IMR-90 (cell line): ENCODE measurements at regions not wholly inside any gene's neighbourhood (a gene's known extent, or its start where the extent isn't known, plus 50 kb on each side); places are given as distances from the start of the nearest gene placed in this dataset.

Experiments used
- ATAC-seq: fragments of 200-7000 bp; cut with Tn5 transposase; 2 replicates; pipeline ENCODE4 v1.9.1; 2020; ENCODE audit warnings: low read depth, mild to moderate bottlenecking, moderate library complexity
- BruUV-seq: library from RNA; stranded (reverse); fragments of 400-500 nt; replicated peaks from 2 replicates; lab custom pipeline; 2021; lab: Mats Ljungman, UMichigan
- CTCF ChIA-PET: fragments of 300-600 bp; formaldehyde crosslinking; extraction: SDS; loops from one replicate; lab custom pipeline; 2021; ENCODE audit warnings: antibody characterized with exemption; lab: Yijun Ruan, JAX
- POLR2A ChIA-PET: fragments of 300-600 bp; sonication (Branson Sonifier 250); formaldehyde crosslinking; loops from one replicate; lab custom pipeline; 2022; ENCODE audit warnings: antibody characterized with exemption; ENCODE audit not compliant: unreplicated experiment; lab: Charles Lee
- DNase-seq: peaks from one replicate; pipeline ENCODE4 v3.0.0; 2013
- H2AFZ ChIP-seq: replicated peaks from 2 replicates; pipeline ENCODE3; 2013; ENCODE audit warnings: low read length, mild to moderate bottlenecking; ENCODE audit not compliant: poor library complexity
- H2AK5ac ChIP-seq: 2 replicates; pipeline ENCODE4 v1.6.1; 2013; ENCODE audit warnings: low read depth, low read length, inconsistent platforms
- H2AK9ac ChIP-seq: replicated peaks from 2 replicates; pipeline ENCODE3; 2013; ENCODE audit warnings: mild to moderate bottlenecking, low read depth, low read length, moderate library complexity; ENCODE audit not compliant: poor library complexity
- H2BK120ac ChIP-seq: 2 replicates; pipeline ENCODE4 v1.6.1; 2013; ENCODE audit warnings: low read depth, low read length, inconsistent platforms
- H2BK15ac ChIP-seq: 3 replicates; pipeline ENCODE4 v1.6.1; 2013; ENCODE audit warnings: low read depth, low read length, inconsistent platforms
- H2BK20ac ChIP-seq: 2 replicates; pipeline ENCODE4 v1.6.1; 2013; ENCODE audit warnings: low read depth, mild to moderate bottlenecking, inconsistent platforms, low read length, moderate library complexity
- H2BK5ac ChIP-seq: 2 replicates; pipeline ENCODE4 v1.6.1; 2013; ENCODE audit warnings: mild to moderate bottlenecking, low read depth, low read length, inconsistent platforms; ENCODE audit not compliant: poor library complexity, severe bottlenecking
- H3K14ac ChIP-seq: replicated peaks from 2 replicates; pipeline ENCODE4 v1.6.1; 2013; ENCODE audit warnings: low read depth, low read length, inconsistent platforms
- H3K18ac ChIP-seq: 2 replicates; pipeline ENCODE4 v1.6.1; 2013; ENCODE audit warnings: low read depth, low read length, control low read depth
- H3K23ac ChIP-seq: 2 replicates; pipeline ENCODE4 v1.6.1; 2013; ENCODE audit warnings: low read depth, low read length, inconsistent platforms
- H3K27ac ChIP-seq: 2 replicates; pipeline ENCODE4 v1.5.1; 2013; ENCODE audit warnings: mild to moderate bottlenecking, control low read depth, low read length; ENCODE audit not compliant: insufficient read depth
- H3K27me3 ChIP-seq: 2 replicates; pipeline ENCODE4 v1.6.1; 2013; ENCODE audit warnings: low read length; ENCODE audit not compliant: control insufficient read depth, insufficient read depth
- H3K36me3 ChIP-seq: 2 replicates; pipeline ENCODE4 v1.6.1; 2013; ENCODE audit warnings: low read length, mixed read lengths; ENCODE audit not compliant: control insufficient read depth, insufficient read depth
- H3K4ac ChIP-seq: 2 replicates; pipeline ENCODE4 v1.6.1; 2013; ENCODE audit warnings: low read depth, low read length, inconsistent platforms
- H3K4me1 ChIP-seq: 2 replicates; pipeline ENCODE4 v1.6.1; 2013; ENCODE audit warnings: low read length, mixed read lengths; ENCODE audit not compliant: control insufficient read depth, insufficient read depth
- H3K4me2 ChIP-seq: 2 replicates; pipeline ENCODE4 v1.6.1; 2013; ENCODE audit warnings: low read depth, mild to moderate bottlenecking, control low read depth, low read length, moderate library complexity
- H3K4me3 ChIP-seq: 2 replicates; pipeline ENCODE4 v1.5.1; 2013; ENCODE audit warnings: low read depth, mild to moderate bottlenecking, control low read depth, low read length, moderate library complexity; ENCODE audit not compliant: insufficient read depth
- H3K56ac ChIP-seq: 2 replicates; pipeline ENCODE4 v1.6.1; 2013; ENCODE audit warnings: low read length, inconsistent platforms; ENCODE audit not compliant: insufficient read depth; ENCODE audit errors: extremely low read depth
- H3K79me1 ChIP-seq, 2 experiments: 2 replicates each; pipeline ENCODE4 v1.6.1; 2013; ENCODE audit warnings: low read length in 2 of 2, inconsistent platforms in 1 of 2, low read depth in 1 of 2
- H3K9ac ChIP-seq: 2 replicates; pipeline ENCODE4 v1.6.1; 2013; ENCODE audit warnings: low read depth, low read length, control low read depth
- H3K9me1 ChIP-seq: 2 replicates; pipeline ENCODE4 v1.6.1; 2013; ENCODE audit warnings: low read length, inconsistent platforms; ENCODE audit not compliant: insufficient read depth
- H3K9me3 ChIP-seq: 2 replicates; pipeline ENCODE4 v1.6.1; 2013; ENCODE audit warnings: low read length; ENCODE audit not compliant: control insufficient read depth, insufficient read depth
- H4K20me1 ChIP-seq: 2 replicates; pipeline ENCODE4 v1.6.1; 2013; ENCODE audit warnings: low read length, inconsistent platforms; ENCODE audit not compliant: insufficient read depth
- H4K5ac ChIP-seq: 2 replicates; pipeline ENCODE4 v1.6.1; 2013; ENCODE audit warnings: mild to moderate bottlenecking, low read depth, low read length, control low read depth
- H4K8ac ChIP-seq, 2 experiments: 2 replicates each; pipeline ENCODE4 v1.6.1; 2013; ENCODE audit warnings: low read depth in 2 of 2, low read length in 2 of 2, control low read depth in 1 of 2, inconsistent platforms in 1 of 2
- H4K91ac ChIP-seq: 2 replicates; pipeline ENCODE4 v1.6.1; 2013; ENCODE audit warnings: low read depth, low read length, inconsistent platforms; ENCODE audit not compliant: insufficient read depth
- BHLHE40 ChIP-seq: fragments of 150-350 bp; IDR thresholded peaks from 2 replicates; pipeline ENCODE4 v1.6.1; 2016; ENCODE audit warnings: mild to moderate bottlenecking, low read depth, low read length
- CEBPB ChIP-seq: IDR thresholded peaks from 2 replicates; pipeline ENCODE4 v1.6.1; 2012; ENCODE audit warnings: low read depth, low read length, improper control_type of control experiment
- CHD1 ChIP-seq: IDR thresholded peaks from 2 replicates; pipeline ENCODE4 v1.6.1; 2012; ENCODE audit warnings: low read depth, low read length, improper control_type of control experiment
- CTCF ChIP-seq: conservative IDR thresholded peaks from 2 replicates; pipeline ENCODE4 v1.5.1; 2012; ENCODE audit warnings: mild to moderate bottlenecking, low read depth, low read length, improper control_type of control experiment
- ELK1 ChIP-seq: fragments of 150-350 bp; IDR thresholded peaks from 2 replicates; pipeline ENCODE4 v1.6.1; 2016; ENCODE audit warnings: low read depth, mild to moderate bottlenecking, low read length, moderate library complexity, borderline replicate concordance
- FOS ChIP-seq: fragments of 150-350 bp; IDR thresholded peaks from 2 replicates; pipeline ENCODE4 v1.6.1; 2016; ENCODE audit warnings: low read depth, low read length
- MAFK ChIP-seq: IDR thresholded peaks from 2 replicates; pipeline ENCODE4 v1.6.1; 2012; ENCODE audit warnings: low read depth, low read length, improper control_type of control experiment
- MAZ ChIP-seq: IDR thresholded peaks from 2 replicates; pipeline ENCODE4 v1.6.1; 2012; ENCODE audit warnings: low read depth, mild to moderate bottlenecking, low read length, improper control_type of control experiment, moderate library complexity, borderline replicate concordance
- MXI1 ChIP-seq: IDR thresholded peaks from 2 replicates; pipeline ENCODE4 v1.6.1; 2012; ENCODE audit warnings: low read depth, mild to moderate bottlenecking, low read length, moderate library complexity, borderline replicate concordance
- NFE2L2 ChIP-seq: fragments of 150-350 bp; IDR thresholded peaks from 2 replicates; pipeline ENCODE4 v1.6.1; 2016; ENCODE audit warnings: low read depth, mild to moderate bottlenecking, low read length
- RAD21 ChIP-seq: IDR thresholded peaks from 2 replicates; pipeline ENCODE4 v1.6.1; 2012; ENCODE audit warnings: low read length, improper control_type of control experiment
- RCOR1 ChIP-seq: IDR thresholded peaks from 2 replicates; pipeline ENCODE4 v1.6.1; 2012; ENCODE audit warnings: mild to moderate bottlenecking, low read length, improper control_type of control experiment; ENCODE audit not compliant: insufficient replicate concordance
- SMC3 ChIP-seq: fragments of 150-350 bp; IDR thresholded peaks from 2 replicates; pipeline ENCODE4 v1.6.1; 2016; ENCODE audit warnings: low read depth, mild to moderate bottlenecking, antibody characterized with exemption, low read length, moderate library complexity
- USF2 ChIP-seq: fragments of 150-350 bp; IDR thresholded peaks from 2 replicates; pipeline ENCODE4 v1.6.1; 2017; ENCODE audit warnings: mild to moderate bottlenecking, antibody characterized with exemption, low read length, low read depth
- WGBS, 2 experiments: methylation state at CpG; one replicate each; pipeline versions ENCODE4 v1.1.5 to v1.1.7; 2013; ENCODE audit warnings: missing lambda C conversion rate in 2 of 2; ENCODE audit not compliant: insufficient read length in 1 of 2; ENCODE audit errors: extremely low coverage in 2 of 2; 5-methylcytosine and 5-hydroxymethylcytosine counted together
- dilution Hi-C: fragments of 300-500 bp; cut with HindIII; formaldehyde crosslinking; loops from one replicate; pipeline ENCODE4 v1.14.3; 2018; ENCODE audit warnings: low sequenced_read_pairs; ENCODE audit not compliant: unreplicated experiment
- in situ Hi-C: fragments of 300-500 bp; cut with MboI; formaldehyde crosslinking; loops from 3 replicates; pipeline ENCODE4 v1.14.3; 2019; ENCODE audit warnings: low sequenced_read_pairs, inconsistent platforms, mixed read lengths
- intact Hi-C: fragments of 100-400 bp; cut with micrococcal nuclease; formaldehyde crosslinking; loops from 2 replicates; pipeline ENCODE4 v1.10.0; 2022

- Histone ChIP-seq H4K8ac (no peak overlapping the region), H3K36me3 (no peaks in the 10 kb centered on the region), H3K27ac (no peak overlapping the region), H2AK5ac (no peak overlapping the region), H3K14ac (no peak overlapping the region), H2AFZ (no peak overlapping the region), H3K56ac (no peak overlapping the region), H2BK120ac (no peak overlapping the region), H2BK15ac (no peak overlapping the region), H3K4me2 (no peak overlapping the region), H2BK20ac (no peak overlapping the region), H3K4me1 (no peaks in the 10 kb centered on the region), H4K20me1 (no peaks in the 10 kb centered on the region), H2AK9ac (no peak overlapping the region), H3K79me1 (no peaks in the 10 kb centered on the region), H3K23ac (no peak overlapping the region), H3K9me3 (no peaks in the 10 kb centered on the region), H3K18ac (no peak overlapping the region), H4K5ac (no peak overlapping the region), H3K9me1 (no peaks in the 10 kb centered on the region), H3K9ac (no peak overlapping the region), H3K4ac (no peak overlapping the region), H3K4me3 (no peak overlapping the region), H3K27me3 (no peaks in the 10 kb centered on the region), H4K91ac (no peak overlapping the region), H2BK5ac (no peak overlapping the region)
- DNase-seq, result no peak
- dilution Hi-C loops (no loop called here), in situ Hi-C loops (no loop called here), intact Hi-C loops (no loop called here)
- WGBS, 2 experiments, result no CpG with 5 or more reads among the region's 3 CpGs
- TF ChIP-seq NFE2L2, result no peak
- no peak for TF ChIP-seq CEBPB
- TF ChIP-seq CTCF, result no peak
- TF ChIP-seq MAZ, result no peak
- TF ChIP-seq RCOR1, result no peak
- no peak for TF ChIP-seq RAD21
- TF ChIP-seq FOS, result no peak
- no peak for TF ChIP-seq MAFK
- no peak for TF ChIP-seq MXI1
- no peak for TF ChIP-seq BHLHE40
- no peak for TF ChIP-seq SMC3
- TF ChIP-seq ELK1, result no peak
- no peak for TF ChIP-seq USF2
- no peak for TF ChIP-seq CHD1
- BruUV-seq, result no TSS peak
- CTCF ChIA-PET, result no interaction called here
- no peak for ATAC-seq
- POLR2A ChIA-PET, result no interaction called here
These were observed 133.4 kb upstream of the DYNLRB2 start for GRCh38 chr16:80407265-80407987.
